Activated T-cell treated with anti-CD3 and anti-CD28 coated beads for 4 hours (primary cell): ENCODE measurements at regions not wholly inside any gene's neighbourhood (a gene's known extent, or its start where the extent isn't known, plus 50 kb on each side); places are given as distances from the start of the nearest gene placed in this dataset.

Source experiments
- DNase-seq: peaks from one replicate; pipeline ENCODE4 v3.0.0-alpha.2; 2020

- DNase-seq: no peak
Observed at GRCh38 chr3:110569073-110569472, 502.5 kb upstream of the NECTIN3 start.

- DNase-seq: no peak
Observed at GRCh38 chr3:110575702-110576101, 495.9 kb upstream of the NECTIN3 start.

- no peak for DNase-seq
Observed at GRCh38 chr3:110576960-110577359, 494.7 kb upstream of the NECTIN3 start.

GRCh38 chr3:110577854-110578253 is 493.8 kb upstream of the NECTIN3 start:
- DNase-seq: no peak

- no peak for DNase-seq
Observed at GRCh38 chr3:110579840-110580550, 491.6 kb upstream of the NECTIN3 start.

- no peak for DNase-seq
Observed at GRCh38 chr3:110583373-110583935, 488.2 kb upstream of the NECTIN3 start.

GRCh38 chr3:110588906-110589305 is 482.7 kb upstream of the NECTIN3 start:
- DNase-seq: no peak

- no peak for DNase-seq
Observed at GRCh38 chr3:110589341-110589740, 482.3 kb upstream of the NECTIN3 start.

GRCh38 chr3:110593749-110594148 is 477.9 kb upstream of the NECTIN3 start:
- DNase-seq: no peak

GRCh38 chr3:110598847-110599490 is 472.6 kb upstream of the NECTIN3 start:
- no peak for DNase-seq

GRCh38 chr3:110608566-110608965 is 463.1 kb upstream of the NECTIN3 start:
- no peak for DNase-seq

GRCh38 chr3:110612045-110612444 is 459.6 kb upstream of the NECTIN3 start:
- no peak for DNase-seq

- DNase-seq: no peak
Observed at GRCh38 chr3:110614186-110614585, 457.4 kb upstream of the NECTIN3 start.

GRCh38 chr3:110615454-110615853 is 456.2 kb upstream of the NECTIN3 start:
- no peak for DNase-seq

GRCh38 chr3:110618512-110619226 is 452.9 kb upstream of the NECTIN3 start:
- no peak for DNase-seq

- no peak for DNase-seq
Observed at GRCh38 chr3:110620118-110620517, 451.5 kb upstream of the NECTIN3 start.

GRCh38 chr3:110623571-110623970 is 448.0 kb upstream of the NECTIN3 start:
- no peak for DNase-seq

- no peak for DNase-seq
Observed at GRCh38 chr3:110624576-110624975, 447.0 kb upstream of the NECTIN3 start.

GRCh38 chr3:110625201-110625747 is 446.3 kb upstream of the NECTIN3 start:
- DNase-seq: no peak

- DNase-seq: peak; percentile 1
Observed at GRCh38 chr3:110626652-110627111, 444.9 kb upstream of the NECTIN3 start.

GRCh38 chr3:110628650-110629301 is 442.8 kb upstream of the NECTIN3 start:
- DNase-seq: no peak

GRCh38 chr3:110629917-110630316 is 441.7 kb upstream of the NECTIN3 start:
- DNase-seq: no peak

- no peak for DNase-seq
Observed at GRCh38 chr3:110644203-110644602, 427.4 kb upstream of the NECTIN3 start.
